IMR-90 (cell line): ENCODE measurements at regions not wholly inside any gene's neighbourhood (a gene's known extent, or its start where the extent isn't known, plus 50 kb on each side); places are given as distances from the start of the nearest gene placed in this dataset.

Experiments
- ATAC-seq: fragments of 200-7000 bp; cut with Tn5 transposase; 2 replicates; pipeline ENCODE4 v1.9.1; 2020; ENCODE audit warnings: low read depth, mild to moderate bottlenecking, moderate library complexity
- BruUV-seq: library from RNA; stranded (reverse); fragments of 400-500 nt; replicated peaks from 2 replicates; lab custom pipeline; 2021; lab: Mats Ljungman, UMichigan
- CTCF ChIA-PET: fragments of 300-600 bp; formaldehyde crosslinking; extraction: SDS; loops from one replicate; lab custom pipeline; 2021; ENCODE audit warnings: antibody characterized with exemption; lab: Yijun Ruan, JAX
- POLR2A ChIA-PET: fragments of 300-600 bp; sonication (Branson Sonifier 250); formaldehyde crosslinking; loops from one replicate; lab custom pipeline; 2022; ENCODE audit warnings: antibody characterized with exemption; ENCODE audit not compliant: unreplicated experiment; lab: Charles Lee
- DNase-seq: peaks from one replicate; pipeline ENCODE4 v3.0.0; 2013
- H2AFZ ChIP-seq: replicated peaks from 2 replicates; pipeline ENCODE3; 2013; ENCODE audit warnings: low read length, mild to moderate bottlenecking; ENCODE audit not compliant: poor library complexity
- H2AK5ac ChIP-seq: 2 replicates; pipeline ENCODE4 v1.6.1; 2013; ENCODE audit warnings: low read depth, low read length, inconsistent platforms
- H2AK9ac ChIP-seq: replicated peaks from 2 replicates; pipeline ENCODE3; 2013; ENCODE audit warnings: mild to moderate bottlenecking, low read depth, low read length, moderate library complexity; ENCODE audit not compliant: poor library complexity
- H2BK120ac ChIP-seq: 2 replicates; pipeline ENCODE4 v1.6.1; 2013; ENCODE audit warnings: low read depth, low read length, inconsistent platforms
- H2BK15ac ChIP-seq: 3 replicates; pipeline ENCODE4 v1.6.1; 2013; ENCODE audit warnings: low read depth, low read length, inconsistent platforms
- H2BK20ac ChIP-seq: 2 replicates; pipeline ENCODE4 v1.6.1; 2013; ENCODE audit warnings: low read depth, mild to moderate bottlenecking, inconsistent platforms, low read length, moderate library complexity
- H2BK5ac ChIP-seq: 2 replicates; pipeline ENCODE4 v1.6.1; 2013; ENCODE audit warnings: mild to moderate bottlenecking, low read depth, low read length, inconsistent platforms; ENCODE audit not compliant: poor library complexity, severe bottlenecking
- H3K14ac ChIP-seq: replicated peaks from 2 replicates; pipeline ENCODE4 v1.6.1; 2013; ENCODE audit warnings: low read depth, low read length, inconsistent platforms
- H3K18ac ChIP-seq: 2 replicates; pipeline ENCODE4 v1.6.1; 2013; ENCODE audit warnings: low read depth, low read length, control low read depth
- H3K23ac ChIP-seq: 2 replicates; pipeline ENCODE4 v1.6.1; 2013; ENCODE audit warnings: low read depth, low read length, inconsistent platforms
- H3K27ac ChIP-seq: 2 replicates; pipeline ENCODE4 v1.5.1; 2013; ENCODE audit warnings: mild to moderate bottlenecking, control low read depth, low read length; ENCODE audit not compliant: insufficient read depth
- H3K27me3 ChIP-seq: 2 replicates; pipeline ENCODE4 v1.6.1; 2013; ENCODE audit warnings: low read length; ENCODE audit not compliant: control insufficient read depth, insufficient read depth
- H3K36me3 ChIP-seq: 2 replicates; pipeline ENCODE4 v1.6.1; 2013; ENCODE audit warnings: low read length, mixed read lengths; ENCODE audit not compliant: control insufficient read depth, insufficient read depth
- H3K4ac ChIP-seq: 2 replicates; pipeline ENCODE4 v1.6.1; 2013; ENCODE audit warnings: low read depth, low read length, inconsistent platforms
- H3K4me1 ChIP-seq: 2 replicates; pipeline ENCODE4 v1.6.1; 2013; ENCODE audit warnings: low read length, mixed read lengths; ENCODE audit not compliant: control insufficient read depth, insufficient read depth
- H3K4me2 ChIP-seq: 2 replicates; pipeline ENCODE4 v1.6.1; 2013; ENCODE audit warnings: low read depth, mild to moderate bottlenecking, control low read depth, low read length, moderate library complexity
- H3K4me3 ChIP-seq: 2 replicates; pipeline ENCODE4 v1.5.1; 2013; ENCODE audit warnings: low read depth, mild to moderate bottlenecking, control low read depth, low read length, moderate library complexity; ENCODE audit not compliant: insufficient read depth
- H3K56ac ChIP-seq: 2 replicates; pipeline ENCODE4 v1.6.1; 2013; ENCODE audit warnings: low read length, inconsistent platforms; ENCODE audit not compliant: insufficient read depth; ENCODE audit errors: extremely low read depth
- H3K79me1 ChIP-seq, 2 experiments: 2 replicates each; pipeline ENCODE4 v1.6.1; 2013; ENCODE audit warnings: low read length in 2 of 2, inconsistent platforms in 1 of 2, low read depth in 1 of 2
- H3K9ac ChIP-seq: 2 replicates; pipeline ENCODE4 v1.6.1; 2013; ENCODE audit warnings: low read depth, low read length, control low read depth
- H3K9me1 ChIP-seq: 2 replicates; pipeline ENCODE4 v1.6.1; 2013; ENCODE audit warnings: low read length, inconsistent platforms; ENCODE audit not compliant: insufficient read depth
- H3K9me3 ChIP-seq: 2 replicates; pipeline ENCODE4 v1.6.1; 2013; ENCODE audit warnings: low read length; ENCODE audit not compliant: control insufficient read depth, insufficient read depth
- H4K20me1 ChIP-seq: 2 replicates; pipeline ENCODE4 v1.6.1; 2013; ENCODE audit warnings: low read length, inconsistent platforms; ENCODE audit not compliant: insufficient read depth
- H4K5ac ChIP-seq: 2 replicates; pipeline ENCODE4 v1.6.1; 2013; ENCODE audit warnings: mild to moderate bottlenecking, low read depth, low read length, control low read depth
- H4K8ac ChIP-seq, 2 experiments: 2 replicates each; pipeline ENCODE4 v1.6.1; 2013; ENCODE audit warnings: low read depth in 2 of 2, low read length in 2 of 2, control low read depth in 1 of 2, inconsistent platforms in 1 of 2
- H4K91ac ChIP-seq: 2 replicates; pipeline ENCODE4 v1.6.1; 2013; ENCODE audit warnings: low read depth, low read length, inconsistent platforms; ENCODE audit not compliant: insufficient read depth
- CEBPB ChIP-seq: IDR thresholded peaks from 2 replicates; pipeline ENCODE4 v1.6.1; 2012; ENCODE audit warnings: low read depth, low read length, improper control_type of control experiment
- CHD1 ChIP-seq: IDR thresholded peaks from 2 replicates; pipeline ENCODE4 v1.6.1; 2012; ENCODE audit warnings: low read depth, low read length, improper control_type of control experiment
- FOS ChIP-seq: fragments of 150-350 bp; IDR thresholded peaks from 2 replicates; pipeline ENCODE4 v1.6.1; 2016; ENCODE audit warnings: low read depth, low read length
- MAZ ChIP-seq: IDR thresholded peaks from 2 replicates; pipeline ENCODE4 v1.6.1; 2012; ENCODE audit warnings: low read depth, mild to moderate bottlenecking, low read length, improper control_type of control experiment, moderate library complexity, borderline replicate concordance
- MXI1 ChIP-seq: IDR thresholded peaks from 2 replicates; pipeline ENCODE4 v1.6.1; 2012; ENCODE audit warnings: low read depth, mild to moderate bottlenecking, low read length, moderate library complexity, borderline replicate concordance
- POLR2A ChIP-seq: IDR thresholded peaks from 2 replicates; pipeline ENCODE4 v1.6.1; 2012; ENCODE audit warnings: mild to moderate bottlenecking, low read depth, low read length
- RAD21 ChIP-seq: IDR thresholded peaks from 2 replicates; pipeline ENCODE4 v1.6.1; 2012; ENCODE audit warnings: low read length, improper control_type of control experiment
- RCOR1 ChIP-seq: IDR thresholded peaks from 2 replicates; pipeline ENCODE4 v1.6.1; 2012; ENCODE audit warnings: mild to moderate bottlenecking, low read length, improper control_type of control experiment; ENCODE audit not compliant: insufficient replicate concordance
- SMC3 ChIP-seq: fragments of 150-350 bp; IDR thresholded peaks from 2 replicates; pipeline ENCODE4 v1.6.1; 2016; ENCODE audit warnings: low read depth, mild to moderate bottlenecking, antibody characterized with exemption, low read length, moderate library complexity
- WGBS, 2 experiments: methylation state at CpG; one replicate each; pipeline versions ENCODE4 v1.1.5 to v1.1.7; 2013; ENCODE audit warnings: missing lambda C conversion rate in 2 of 2; ENCODE audit not compliant: insufficient read length in 1 of 2; ENCODE audit errors: extremely low coverage in 2 of 2; 5-methylcytosine and 5-hydroxymethylcytosine counted together
- dilution Hi-C: fragments of 300-500 bp; cut with HindIII; formaldehyde crosslinking; loops from one replicate; pipeline ENCODE4 v1.14.3; 2018; ENCODE audit warnings: low sequenced_read_pairs; ENCODE audit not compliant: unreplicated experiment
- in situ Hi-C: fragments of 300-500 bp; cut with MboI; formaldehyde crosslinking; loops from 3 replicates; pipeline ENCODE4 v1.14.3; 2019; ENCODE audit warnings: low sequenced_read_pairs, inconsistent platforms, mixed read lengths
- intact Hi-C: fragments of 100-400 bp; cut with micrococcal nuclease; formaldehyde crosslinking; loops from 2 replicates; pipeline ENCODE4 v1.10.0; 2022
- TF ChIP-seq, protein P1 (sequence below): fragments of 150-350 bp; IDR thresholded peaks from 2 replicates; pipeline ENCODE4 v1.6.1; 2017; ENCODE audit warnings: mild to moderate bottlenecking, antibody characterized with exemption, low read length, low read depth
- TF ChIP-seq, protein P2 (sequence below): conservative IDR thresholded peaks from 2 replicates; pipeline ENCODE4 v1.5.1; 2012; ENCODE audit warnings: mild to moderate bottlenecking, low read depth, low read length, improper control_type of control experiment
- TF ChIP-seq, protein P3 (sequence below): fragments of 150-350 bp; IDR thresholded peaks from 2 replicates; pipeline ENCODE4 v1.6.1; 2016; ENCODE audit warnings: low read depth, mild to moderate bottlenecking, low read length, moderate library complexity, borderline replicate concordance

DNA sequence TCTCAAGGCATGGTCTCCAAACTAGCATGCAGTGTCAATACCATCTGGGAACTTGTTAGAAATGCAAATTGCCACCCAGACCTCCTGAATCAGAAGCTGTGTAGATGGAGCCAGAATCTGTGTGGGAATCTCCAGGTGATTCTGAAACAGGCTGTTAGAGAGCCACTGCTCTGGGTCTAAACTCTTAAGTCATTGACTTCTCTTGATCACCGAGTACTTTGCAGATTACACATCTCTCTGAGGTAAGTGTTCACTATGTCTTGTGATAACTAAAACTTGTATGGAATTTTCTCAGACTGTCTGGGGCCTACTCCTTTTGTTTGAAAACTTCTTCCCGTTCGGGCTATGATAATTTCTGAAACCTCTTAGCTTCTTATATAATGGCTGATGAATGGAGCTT lies 315.6 kb downstream of the EDEM1 start:
- Histone ChIP-seq H3K4me2 (no peak overlapping the region), H3K79me1 (no peaks in the 10 kb centered on the region), H3K27ac (no peak overlapping the region), H2BK120ac (no peak overlapping the region), H4K8ac (no peak overlapping the region), H3K9me3 (peaks cover 4% of the 10 kb centered on the region; the same call in 1 of the 2 replicates), H3K9ac (no peak overlapping the region), H4K91ac (no peak overlapping the region), H3K4me1 (no peaks in the 10 kb centered on the region), H4K20me1 (no peaks in the 10 kb centered on the region), H3K4ac (no peak overlapping the region), H3K36me3 (no peaks in the 10 kb centered on the region), H3K14ac (no peak overlapping the region), H3K4me3 (no peak overlapping the region), H3K18ac (no peak overlapping the region), H4K5ac (no peak overlapping the region), H2BK5ac (no peak overlapping the region), H2AFZ (no peak overlapping the region), H2BK15ac (no peak overlapping the region), H2AK5ac (no peak overlapping the region), H3K23ac (no peak overlapping the region), H2AK9ac (no peak overlapping the region), H3K56ac (no peak overlapping the region), H2BK20ac (no peak overlapping the region), H3K9me1 (no peaks in the 10 kb centered on the region), H3K27me3 (no peaks in the 10 kb centered on the region)
- DNase-seq (no peak), ATAC-seq (no peak)
- dilution Hi-C loops, result no loop called here
- POLR2A ChIA-PET, result no interaction called here
- WGBS, 2 experiments, result no CpG with 5 or more reads among the region's 3 CpGs
- TF ChIP-seq RAD21, result no peak
- TF ChIP-seq, protein P1, sequence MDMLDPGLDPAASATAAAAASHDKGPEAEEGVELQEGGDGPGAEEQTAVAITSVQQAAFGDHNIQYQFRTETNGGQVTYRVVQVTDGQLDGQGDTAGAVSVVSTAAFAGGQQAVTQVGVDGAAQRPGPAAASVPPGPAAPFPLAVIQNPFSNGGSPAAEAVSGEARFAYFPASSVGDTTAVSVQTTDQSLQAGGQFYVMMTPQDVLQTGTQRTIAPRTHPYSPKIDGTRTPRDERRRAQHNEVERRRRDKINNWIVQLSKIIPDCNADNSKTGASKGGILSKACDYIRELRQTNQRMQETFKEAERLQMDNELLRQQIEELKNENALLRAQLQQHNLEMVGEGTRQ, result no peak
- TF ChIP-seq, protein P2, sequence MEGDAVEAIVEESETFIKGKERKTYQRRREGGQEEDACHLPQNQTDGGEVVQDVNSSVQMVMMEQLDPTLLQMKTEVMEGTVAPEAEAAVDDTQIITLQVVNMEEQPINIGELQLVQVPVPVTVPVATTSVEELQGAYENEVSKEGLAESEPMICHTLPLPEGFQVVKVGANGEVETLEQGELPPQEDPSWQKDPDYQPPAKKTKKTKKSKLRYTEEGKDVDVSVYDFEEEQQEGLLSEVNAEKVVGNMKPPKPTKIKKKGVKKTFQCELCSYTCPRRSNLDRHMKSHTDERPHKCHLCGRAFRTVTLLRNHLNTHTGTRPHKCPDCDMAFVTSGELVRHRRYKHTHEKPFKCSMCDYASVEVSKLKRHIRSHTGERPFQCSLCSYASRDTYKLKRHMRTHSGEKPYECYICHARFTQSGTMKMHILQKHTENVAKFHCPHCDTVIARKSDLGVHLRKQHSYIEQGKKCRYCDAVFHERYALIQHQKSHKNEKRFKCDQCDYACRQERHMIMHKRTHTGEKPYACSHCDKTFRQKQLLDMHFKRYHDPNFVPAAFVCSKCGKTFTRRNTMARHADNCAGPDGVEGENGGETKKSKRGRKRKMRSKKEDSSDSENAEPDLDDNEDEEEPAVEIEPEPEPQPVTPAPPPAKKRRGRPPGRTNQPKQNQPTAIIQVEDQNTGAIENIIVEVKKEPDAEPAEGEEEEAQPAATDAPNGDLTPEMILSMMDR, result no peak
- TF ChIP-seq, protein P3, sequence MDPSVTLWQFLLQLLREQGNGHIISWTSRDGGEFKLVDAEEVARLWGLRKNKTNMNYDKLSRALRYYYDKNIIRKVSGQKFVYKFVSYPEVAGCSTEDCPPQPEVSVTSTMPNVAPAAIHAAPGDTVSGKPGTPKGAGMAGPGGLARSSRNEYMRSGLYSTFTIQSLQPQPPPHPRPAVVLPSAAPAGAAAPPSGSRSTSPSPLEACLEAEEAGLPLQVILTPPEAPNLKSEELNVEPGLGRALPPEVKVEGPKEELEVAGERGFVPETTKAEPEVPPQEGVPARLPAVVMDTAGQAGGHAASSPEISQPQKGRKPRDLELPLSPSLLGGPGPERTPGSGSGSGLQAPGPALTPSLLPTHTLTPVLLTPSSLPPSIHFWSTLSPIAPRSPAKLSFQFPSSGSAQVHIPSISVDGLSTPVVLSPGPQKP, result no peak
- TF ChIP-seq CEBPB, result no peak
- no peak for TF ChIP-seq POLR2A
- no peak for TF ChIP-seq CHD1
- no peak for TF ChIP-seq FOS
- no peak for TF ChIP-seq RCOR1
- no peak for TF ChIP-seq MXI1
- TF ChIP-seq SMC3, result no peak
- no peak for TF ChIP-seq MAZ
- CTCF ChIA-PET, result no interaction called here
- no TSS peak for BruUV-seq
- intact Hi-C loops, result no loop called here
- in situ Hi-C loops, result no loop called here
